Left lung (tissue), 4 donors: ENCODE measurements at regions not wholly inside any gene's neighbourhood (a gene's known extent, or its start where the extent isn't known, plus 50 kb on each side); places are given as distances from the start of the nearest gene placed in this dataset.

Experiments
- ATAC-seq: fragments of 200-7000 bp; cut with Tn5 transposase; one replicate; pipeline ENCODE4 v1.9.1; 2020; ENCODE audit warnings: moderate library complexity
- DNase-seq, 4 donors: peaks; one replicate each; pipeline ENCODE4 v3.0.0-alpha.2; 2013 to 2020
- H3K27ac ChIP-seq, 2 donors: fragments of 200-600 bp; sonication (generic) in 1 of 2; one replicate each; pipeline versions ENCODE4 v1.5.0 to v1.8.0; 2020 to 2021
- H3K27me3 ChIP-seq, 2 donors: fragments of 200-600 bp; sonication (generic) in 1 of 2; one replicate each; pipeline versions ENCODE4 v1.5.0 to v1.8.0; 2020 to 2021
- H3K36me3 ChIP-seq, 2 donors: fragments of 200-600 bp; sonication (generic) in 1 of 2; one replicate each; pipeline versions ENCODE4 v1.5.0 to v1.8.0; 2020 to 2021
- H3K4me1 ChIP-seq, 2 donors: fragments of 200-600 bp; one replicate each; pipeline ENCODE4 v1.8.0; 2021
- H3K4me3 ChIP-seq, 2 donors: fragments of 200-600 bp; sonication (generic) in 1 of 2; one replicate each; pipeline versions ENCODE4 v1.5.0 to v1.8.0; 2020 to 2021; ENCODE audit warnings: mild to moderate bottlenecking in 1 of 2
- H3K9me3 ChIP-seq, 2 donors: fragments of 200-600 bp; sonication (generic) in 1 of 2; one replicate each; pipeline versions ENCODE4 v1.5.0 to v1.8.0; 2020 to 2021
- intact Hi-C, 2 donors: fragments of 100-400 bp; cut with DNase I; formaldehyde crosslinking; loops; one replicate each; pipeline versions ENCODE4 v1.11.2 to v1.14.2; 2022
- TF ChIP-seq, protein P1 (sequence below), 2 donors: fragments of 200-600 bp; sonication (generic) in 1 of 2; IDR thresholded peaks; one replicate each; pipeline versions ENCODE4 v1.5.0 to v1.8.0; 2021; ENCODE audit warnings: antibody characterized with exemption in 2 of 2
- donor health status: DM: no; HTN: yes; CAD: no.
- donor health status: DM: no; HTN: no; CAD: no.

DNA sequence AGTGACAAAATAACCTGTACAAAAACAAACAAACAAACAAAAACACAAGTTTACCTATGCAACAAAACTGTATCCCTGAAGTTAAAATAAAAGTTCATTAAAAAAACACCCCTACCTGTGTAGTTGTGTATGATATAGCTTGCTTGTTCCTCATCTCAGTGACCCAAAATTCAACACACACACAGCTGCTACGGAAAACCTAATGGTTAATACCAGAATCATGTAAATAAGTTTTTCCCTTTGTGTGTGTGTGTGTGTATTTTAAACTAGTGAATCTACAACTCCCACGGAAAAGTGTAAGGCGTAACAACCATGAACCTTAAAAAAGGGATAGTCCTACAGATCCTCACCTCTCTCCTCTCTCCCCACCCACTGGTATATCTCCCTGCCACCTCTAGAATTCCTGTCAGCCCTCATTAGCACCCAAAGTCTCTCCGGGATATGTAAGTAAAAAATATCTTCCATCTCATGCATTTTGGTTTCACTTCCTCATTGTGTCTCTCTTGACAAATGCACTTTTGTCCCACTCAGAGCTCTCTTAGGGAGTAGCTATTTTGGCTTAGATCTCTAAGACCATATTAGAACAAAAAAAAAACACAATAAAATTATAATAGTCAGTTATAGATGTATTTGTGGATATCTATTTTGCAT, 2236.5 kb downstream of the PCDH9 start:
- ATAC-seq: no peak
- intact Hi-C loops: no loop called here
- Histone ChIP-seq H3K4me3 (no peak overlapping the region), H3K27ac (no peak overlapping the region), H3K9me3 (no peaks in the 10 kb centered on the region), H3K4me1 (no peaks in the 10 kb centered on the region), H3K36me3 (no peaks in the 10 kb centered on the region), H3K27me3 (no peaks in the 10 kb centered on the region)
- TF ChIP-seq, protein P1, sequence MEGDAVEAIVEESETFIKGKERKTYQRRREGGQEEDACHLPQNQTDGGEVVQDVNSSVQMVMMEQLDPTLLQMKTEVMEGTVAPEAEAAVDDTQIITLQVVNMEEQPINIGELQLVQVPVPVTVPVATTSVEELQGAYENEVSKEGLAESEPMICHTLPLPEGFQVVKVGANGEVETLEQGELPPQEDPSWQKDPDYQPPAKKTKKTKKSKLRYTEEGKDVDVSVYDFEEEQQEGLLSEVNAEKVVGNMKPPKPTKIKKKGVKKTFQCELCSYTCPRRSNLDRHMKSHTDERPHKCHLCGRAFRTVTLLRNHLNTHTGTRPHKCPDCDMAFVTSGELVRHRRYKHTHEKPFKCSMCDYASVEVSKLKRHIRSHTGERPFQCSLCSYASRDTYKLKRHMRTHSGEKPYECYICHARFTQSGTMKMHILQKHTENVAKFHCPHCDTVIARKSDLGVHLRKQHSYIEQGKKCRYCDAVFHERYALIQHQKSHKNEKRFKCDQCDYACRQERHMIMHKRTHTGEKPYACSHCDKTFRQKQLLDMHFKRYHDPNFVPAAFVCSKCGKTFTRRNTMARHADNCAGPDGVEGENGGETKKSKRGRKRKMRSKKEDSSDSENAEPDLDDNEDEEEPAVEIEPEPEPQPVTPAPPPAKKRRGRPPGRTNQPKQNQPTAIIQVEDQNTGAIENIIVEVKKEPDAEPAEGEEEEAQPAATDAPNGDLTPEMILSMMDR (IDR thresholded peaks at IDR 0.05): no peak
- no peak for DNase-seq

DNA sequence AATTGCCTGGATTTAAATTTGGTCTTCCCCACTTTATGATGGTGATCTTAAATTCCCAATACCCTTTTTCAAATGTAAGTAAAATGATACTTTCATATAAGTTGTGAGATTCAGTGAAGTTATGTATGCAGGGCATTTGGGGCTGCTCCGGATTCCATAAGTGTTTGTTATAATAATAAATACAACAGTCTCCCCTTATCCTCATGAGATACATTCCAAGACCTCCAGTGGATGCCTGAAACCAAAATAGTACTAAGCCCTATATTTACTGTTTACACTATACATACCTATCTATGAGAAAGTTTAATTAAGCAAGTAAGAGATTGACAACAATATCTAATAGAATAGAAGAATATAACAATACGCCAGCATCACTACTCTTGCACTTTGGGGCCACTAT, 2237.8 kb downstream of the PCDH9 start:
- Histone ChIP-seq H3K36me3 (no peaks in the 10 kb centered on the region), H3K27me3 (no peaks in the 10 kb centered on the region), H3K9me3 (no peaks in the 10 kb centered on the region), H3K4me1 (no peaks in the 10 kb centered on the region), H3K27ac (no peak overlapping the region), H3K4me3 (no peak overlapping the region)
- ATAC-seq (no peak), DNase-seq (no peak)
- intact Hi-C loops: no loop called here
- TF ChIP-seq, protein P1 (IDR thresholded peaks at IDR 0.05): no peak

DNA sequence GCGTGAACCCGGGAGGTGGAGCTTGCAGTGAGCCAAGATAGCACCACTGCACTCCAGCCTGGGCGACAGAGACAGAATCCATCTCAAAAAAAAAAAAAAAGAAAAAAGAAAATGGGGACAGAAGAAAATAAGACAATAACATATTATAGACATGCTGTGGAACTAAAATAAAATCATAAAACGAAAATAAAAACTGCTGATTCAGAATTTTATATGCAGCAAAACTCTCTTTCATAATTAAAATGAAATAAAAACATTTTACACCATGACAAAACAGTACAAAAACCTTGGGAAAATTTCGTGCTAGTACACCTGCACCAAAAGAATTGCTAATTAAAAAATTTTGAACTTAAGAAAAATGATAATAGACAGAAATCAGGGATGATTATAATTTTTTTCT, 2245.1 kb downstream of the PCDH9 start:
- Histone ChIP-seq H3K27ac (no peak overlapping the region), H3K9me3 (peaks cover 0 to 36% of the 10 kb centered on the region in 2 donors), H3K27me3 (no peaks in the 10 kb centered on the region), H3K4me3 (no peak overlapping the region), H3K4me1 (no peaks in the 10 kb centered on the region), H3K36me3 (no peaks in the 10 kb centered on the region)
- TF ChIP-seq, protein P1 (IDR thresholded peaks at IDR 0.05): no peak
- ATAC-seq: no peak
- intact Hi-C loops: no loop called here
- no peak for DNase-seq

DNA sequence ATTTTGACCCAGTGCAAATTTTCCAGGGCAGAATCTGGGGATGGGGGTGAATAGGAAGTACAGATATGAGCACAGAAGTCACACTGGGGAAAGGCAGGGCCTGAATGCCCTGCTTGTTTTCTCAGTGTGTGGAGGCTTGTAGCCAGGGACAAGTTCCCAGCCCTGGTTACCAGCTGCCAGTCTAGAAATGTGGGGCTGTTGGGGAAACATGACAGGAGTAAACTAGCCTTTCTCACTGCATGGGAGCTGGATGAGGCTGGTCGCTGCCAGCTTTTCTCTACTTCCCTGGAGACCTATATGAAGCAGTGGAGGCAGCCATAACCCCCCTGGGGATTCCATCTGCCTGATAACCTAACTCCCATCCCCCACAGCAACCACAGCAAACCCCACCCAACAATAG, 2267.7 kb downstream of the PCDH9 start:
- H3K9me3 ChIP-seq: peaks cover 0 to 13% of the 10 kb centered on the region in 2 donors
- ATAC-seq (no peak), DNase-seq (no peak)
- no peak overlapping the region for H3K27ac ChIP-seq
- intact Hi-C loops: no loop called here
- H3K4me1 ChIP-seq: no peaks in the 10 kb centered on the region
- H3K4me3 ChIP-seq: no peak overlapping the region
- H3K27me3 ChIP-seq: no peaks in the 10 kb centered on the region
- H3K36me3 ChIP-seq: no peaks in the 10 kb centered on the region
- TF ChIP-seq, protein P1 (IDR thresholded peaks at IDR 0.05): no peak

DNA sequence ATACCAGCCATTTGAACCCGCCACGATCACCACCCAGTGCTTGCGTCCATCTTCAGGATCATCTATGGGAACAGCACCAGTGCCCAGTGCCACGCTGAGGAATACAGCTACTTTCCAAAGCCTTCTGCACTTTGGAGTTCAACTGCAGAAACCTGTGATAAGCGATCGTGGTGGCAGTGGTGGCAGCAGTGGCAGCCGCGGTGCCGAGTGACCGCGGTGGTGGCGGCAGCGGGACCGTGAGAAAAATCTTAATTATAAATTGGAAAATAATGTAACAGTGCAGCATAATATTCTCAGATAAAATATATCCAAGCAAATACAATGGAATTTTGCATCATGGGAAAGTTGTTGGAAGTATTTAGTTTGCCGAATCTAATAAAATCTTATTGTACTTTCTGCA, 2270.9 kb downstream of the PCDH9 start:
- H3K27me3 ChIP-seq: no peaks in the 10 kb centered on the region
- H3K4me3 ChIP-seq: no peak overlapping the region
- TF ChIP-seq, protein P1 (IDR thresholded peaks at IDR 0.05): no peak
- ATAC-seq (no peak), DNase-seq (no peak)
- H3K27ac ChIP-seq: no peak overlapping the region
- peaks cover 0 to 13% of the 10 kb centered on the region in 2 donors for H3K9me3 ChIP-seq
- no peaks in the 10 kb centered on the region for H3K4me1 ChIP-seq
- intact Hi-C loops: no loop called here
- H3K36me3 ChIP-seq: no peaks in the 10 kb centered on the region
